PC-3 (cell line): ENCODE measurements at regions not wholly inside any gene's neighbourhood (a gene's known extent, or its start where the extent isn't known, plus 50 kb on each side); places are given as distances from the start of the nearest gene placed in this dataset.
A peak's percentile ranks its signal among the peaks of the same experiment; 100 is the strongest.

Experiments used
- ATAC-seq: fragments of 200-7000 bp; cut with Tn5 transposase; 2 replicates; pipeline ENCODE4 v1.9.1; 2020; ENCODE audit warnings: mild to moderate bottlenecking, moderate library complexity
- BruUV-seq: library from RNA; stranded (reverse); fragments of 400-500 nt; replicated peaks from 2 replicates; lab custom pipeline; 2021; lab: Mats Ljungman, UMichigan
- CTCF ChIA-PET: fragments of 300-600 bp; sonication (Branson Sonifier 250); formaldehyde crosslinking; loops from one replicate; lab custom pipeline; 2022; ENCODE audit warnings: antibody characterized with exemption; lab: Charles Lee
- POLR2A ChIA-PET: fragments of 300-600 bp; sonication (Branson Sonifier 250); formaldehyde crosslinking; loops from one replicate; lab custom pipeline; 2022; ENCODE audit warnings: antibody characterized with exemption; ENCODE audit not compliant: unreplicated experiment; lab: Charles Lee
- DNase-seq: peaks from one replicate; pipeline ENCODE4 v3.0.0-alpha.2; 2015
- H2AFZ ChIP-seq: fragments of 300-600 bp; sonication (generic); 2 replicates; pipeline ENCODE4 v1.6.0; 2016; ENCODE audit warnings: antibody characterized with exemption, low read length
- H3F3A ChIP-seq: fragments of 300-600 bp; sonication (generic); one replicate; pipeline ENCODE4 v1.6.0; 2017; ENCODE audit warnings: antibody characterized with exemption, low read length, control low read depth, mild to moderate bottlenecking; ENCODE audit not compliant: unreplicated experiment
- H3K27ac ChIP-seq: fragments of 300-600 bp; sonication (generic); 2 replicates; pipeline ENCODE4 v1.5.1; 2016; ENCODE audit warnings: mild to moderate bottlenecking, low read length
- H3K27me3 ChIP-seq: fragments of 300-600 bp; sonication (generic); 2 replicates; pipeline ENCODE4 v1.6.1; 2016; ENCODE audit warnings: low read length, mixed read lengths
- H3K36me3 ChIP-seq: fragments of 300-600 bp; sonication (generic); 2 replicates; pipeline ENCODE4 v1.6.1; 2016; ENCODE audit warnings: low read depth, mixed run types, low read length, mixed read lengths
- H3K4me1 ChIP-seq: fragments of 300-600 bp; sonication (generic); 2 replicates; pipeline ENCODE4 v1.5.1; 2016; ENCODE audit warnings: low read length; ENCODE audit not compliant: insufficient read depth
- H3K4me2 ChIP-seq: fragments of 300-600 bp; sonication (generic); 2 replicates; pipeline ENCODE4 v1.6.0; 2016; ENCODE audit warnings: low read length
- H3K4me3 ChIP-seq: fragments of 300-600 bp; sonication (generic); 2 replicates; pipeline ENCODE4 v1.5.1; 2016; ENCODE audit warnings: mild to moderate bottlenecking, low read length, mixed read lengths
- H3K79me2 ChIP-seq: fragments of 300-600 bp; sonication (generic); 2 replicates; pipeline ENCODE4 v1.6.1; 2017; ENCODE audit warnings: low read length, mixed read lengths
- H3K9ac ChIP-seq: fragments of 300-600 bp; sonication (generic); 2 replicates; pipeline ENCODE4 v1.6.0; 2016; ENCODE audit warnings: mild to moderate bottlenecking, low read length
- H3K9me2 ChIP-seq: fragments of 300-600 bp; sonication (generic); replicated peaks from 2 replicates; pipeline ENCODE4 v1.6.1; 2016; ENCODE audit warnings: mixed run types, low read length, mixed read lengths
- H3K9me3 ChIP-seq: fragments of 300-600 bp; sonication (generic); 2 replicates; pipeline ENCODE4 v1.6.1; 2016; ENCODE audit warnings: low read length, mixed read lengths
- H4K20me1 ChIP-seq: fragments of 300-600 bp; sonication (generic); 2 replicates; pipeline ENCODE4 v1.6.1; 2016; ENCODE audit warnings: low read length, mixed read lengths
- EZH2 ChIP-seq: fragments of 300-600 bp; sonication (generic); IDR thresholded peaks from one replicate; pipeline ENCODE4 v1.6.1; 2017; ENCODE audit warnings: antibody characterized with exemption, mild to moderate bottlenecking, low read length; ENCODE audit not compliant: unreplicated experiment
- EZH2phosphoT487 ChIP-seq: fragments of 300-600 bp; sonication (generic); IDR thresholded peaks from 2 replicates; pipeline ENCODE4 v1.6.1; 2018; ENCODE audit warnings: mild to moderate bottlenecking, antibody characterized with exemption, low read length, borderline replicate concordance
- intact Hi-C: fragments of 100-400 bp; cut with micrococcal nuclease; formaldehyde crosslinking; loops from 2 replicates; pipeline ENCODE4 v1.9.0; 2023
- TF ChIP-seq, protein P1 (sequence below): fragments of 300-600 bp; sonication (generic); conservative IDR thresholded peaks from 2 replicates; pipeline ENCODE4 v1.5.1; 2017; ENCODE audit warnings: antibody characterized with exemption, low read depth, mild to moderate bottlenecking, low read length

DNA sequence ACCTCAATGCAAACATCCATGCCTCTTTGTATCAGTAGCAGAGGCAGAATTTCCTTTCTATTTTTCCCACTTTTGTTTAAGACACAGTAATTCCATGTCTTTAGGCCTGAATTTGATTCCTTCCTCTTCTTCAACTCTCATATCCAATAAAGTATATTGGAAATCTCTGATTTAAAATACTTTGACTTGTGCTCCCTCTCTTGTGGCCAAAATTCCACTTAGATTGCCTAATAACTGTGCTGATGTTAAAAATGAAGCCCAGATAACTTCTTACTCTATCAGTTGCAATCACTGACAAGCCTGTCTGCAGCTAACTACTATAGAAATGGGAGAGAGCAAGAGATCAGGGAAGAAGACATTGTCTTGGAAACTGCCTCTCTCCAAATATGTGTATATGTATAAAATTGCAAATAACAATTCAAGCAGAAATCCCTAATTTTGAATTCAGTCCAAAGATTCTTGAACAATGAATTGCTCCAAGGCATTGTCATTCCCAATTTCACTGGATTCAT is 163.5 kb upstream of the SPIN4 start:
- intact Hi-C loops = no loop called here
- Histone ChIP-seq H3F3A (no peaks in the 10 kb centered on the region), H3K9me2 (no peaks in the 10 kb centered on the region), H3K9ac (no peak overlapping the region), H3K9me3 (no peaks in the 10 kb centered on the region), H4K20me1 (no peaks in the 10 kb centered on the region), H2AFZ (no peak overlapping the region), H3K79me2 (no peaks in the 10 kb centered on the region), H3K4me3 (no peak overlapping the region), H3K27me3 (no peaks in the 10 kb centered on the region), H3K4me2 (no peak overlapping the region), H3K4me1 (no peaks in the 10 kb centered on the region), H3K27ac (no peak overlapping the region), H3K36me3 (no peaks in the 10 kb centered on the region)
- ATAC-seq (no peak), DNase-seq (no peak)
- ChIA-PET POLR2A (no interaction called here), CTCF (no interaction called here)
- TF ChIP-seq EZH2phosphoT487 = no peak
- TF ChIP-seq, protein P1, sequence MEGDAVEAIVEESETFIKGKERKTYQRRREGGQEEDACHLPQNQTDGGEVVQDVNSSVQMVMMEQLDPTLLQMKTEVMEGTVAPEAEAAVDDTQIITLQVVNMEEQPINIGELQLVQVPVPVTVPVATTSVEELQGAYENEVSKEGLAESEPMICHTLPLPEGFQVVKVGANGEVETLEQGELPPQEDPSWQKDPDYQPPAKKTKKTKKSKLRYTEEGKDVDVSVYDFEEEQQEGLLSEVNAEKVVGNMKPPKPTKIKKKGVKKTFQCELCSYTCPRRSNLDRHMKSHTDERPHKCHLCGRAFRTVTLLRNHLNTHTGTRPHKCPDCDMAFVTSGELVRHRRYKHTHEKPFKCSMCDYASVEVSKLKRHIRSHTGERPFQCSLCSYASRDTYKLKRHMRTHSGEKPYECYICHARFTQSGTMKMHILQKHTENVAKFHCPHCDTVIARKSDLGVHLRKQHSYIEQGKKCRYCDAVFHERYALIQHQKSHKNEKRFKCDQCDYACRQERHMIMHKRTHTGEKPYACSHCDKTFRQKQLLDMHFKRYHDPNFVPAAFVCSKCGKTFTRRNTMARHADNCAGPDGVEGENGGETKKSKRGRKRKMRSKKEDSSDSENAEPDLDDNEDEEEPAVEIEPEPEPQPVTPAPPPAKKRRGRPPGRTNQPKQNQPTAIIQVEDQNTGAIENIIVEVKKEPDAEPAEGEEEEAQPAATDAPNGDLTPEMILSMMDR = no peak
- TF ChIP-seq EZH2 = no peak
- no TSS peak for BruUV-seq

DNA sequence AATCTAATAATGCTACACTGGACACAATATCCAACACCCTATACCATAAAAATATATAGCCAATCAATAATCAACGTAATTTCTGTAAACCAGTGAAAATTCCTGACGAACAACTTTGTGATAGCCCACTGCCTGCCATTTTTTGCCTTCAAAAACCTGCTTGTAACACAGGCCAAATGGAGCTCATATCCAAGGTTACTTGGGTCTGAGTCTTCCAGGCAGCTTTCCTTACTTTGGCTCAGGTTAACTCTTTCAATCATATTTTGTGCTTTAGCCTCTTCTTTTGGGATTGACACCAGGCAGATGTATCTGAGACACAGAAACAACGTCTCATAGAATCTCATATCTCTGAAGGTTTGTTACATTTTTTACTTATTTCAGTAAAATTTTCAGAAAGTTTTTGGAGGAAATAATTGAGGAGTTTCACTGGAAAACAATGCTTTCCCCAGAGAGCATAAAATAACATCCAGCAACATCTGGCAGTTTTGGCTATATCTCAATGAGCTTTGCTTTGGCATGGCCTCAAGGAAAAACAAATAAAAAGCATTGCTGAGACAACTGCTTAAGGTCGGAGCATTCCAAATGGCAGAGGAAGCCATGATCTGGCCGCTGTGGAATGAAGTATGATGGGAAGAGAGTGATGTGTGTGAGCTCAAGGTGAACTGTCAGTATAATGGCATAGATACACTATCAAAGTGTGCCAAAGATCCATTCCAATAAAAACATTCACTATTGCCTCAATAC is 162.9 kb upstream of the SPIN4 start:
- Histone ChIP-seq H3K36me3 (no peaks in the 10 kb centered on the region), H3K4me1 (no peaks in the 10 kb centered on the region), H3F3A (no peaks in the 10 kb centered on the region), H4K20me1 (no peaks in the 10 kb centered on the region), H2AFZ (no peak overlapping the region), H3K27me3 (no peaks in the 10 kb centered on the region), H3K79me2 (no peaks in the 10 kb centered on the region), H3K9me2 (no peaks in the 10 kb centered on the region), H3K9ac (no peak overlapping the region), H3K9me3 (no peaks in the 10 kb centered on the region), H3K4me2 (no peak overlapping the region), H3K4me3 (no peak overlapping the region), H3K27ac (no peak overlapping the region)
- DNase-seq (peak; percentile 2), ATAC-seq (no peak)
- intact Hi-C loops = no loop called here
- TF ChIP-seq EZH2phosphoT487 (no peak), EZH2 (no peak)
- TF ChIP-seq, protein P1 = no peak
- ChIA-PET POLR2A (no interaction called here), CTCF (interaction anchor here (0.6 kb wide), 1 partner anchor 174 kb away, joined by 3 read pairs; no protein-coding TSS in a partner anchor)
- BruUV-seq = no TSS peak

DNA sequence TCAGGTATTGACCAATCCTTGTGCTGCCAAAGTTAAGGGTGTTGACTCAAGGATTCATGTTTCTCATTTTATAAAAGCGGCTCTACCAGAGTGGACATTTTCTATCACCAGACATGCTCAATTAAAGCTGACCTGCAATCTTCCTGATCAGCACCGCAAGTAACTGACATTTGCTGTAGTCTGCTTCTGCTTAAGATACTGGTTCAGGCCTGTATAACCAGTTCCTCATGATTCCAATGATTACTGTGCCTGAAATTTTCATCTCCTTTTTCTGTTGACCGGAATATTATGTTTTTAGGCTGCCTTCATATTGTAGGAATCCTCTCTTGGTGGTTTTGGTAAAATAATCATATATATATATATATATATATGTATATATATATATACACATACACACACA is 160.2 kb upstream of the SPIN4 start:
- H3K9me2 ChIP-seq = no peaks in the 10 kb centered on the region
- no peak overlapping the region for H3K9ac ChIP-seq
- ChIA-PET CTCF (no interaction called here), POLR2A (no interaction called here)
- H2AFZ ChIP-seq = no peak overlapping the region
- H3K27ac ChIP-seq = no peak overlapping the region
- no TSS peak for BruUV-seq
- intact Hi-C loops = no loop called here
- DNase-seq (no peak), ATAC-seq (no peak)
- no peaks in the 10 kb centered on the region for H3K36me3 ChIP-seq
- H3K27me3 ChIP-seq = no peaks in the 10 kb centered on the region
- no peak overlapping the region for H3K4me3 ChIP-seq
- no peaks in the 10 kb centered on the region for H3K4me1 ChIP-seq
- no peaks in the 10 kb centered on the region for H3F3A ChIP-seq
- no peaks in the 10 kb centered on the region for H3K9me3 ChIP-seq
- H4K20me1 ChIP-seq = no peaks in the 10 kb centered on the region
- TF ChIP-seq EZH2 = no peak
- no peak for TF ChIP-seq EZH2phosphoT487
- TF ChIP-seq, protein P1 = no peak
- H3K4me2 ChIP-seq = no peak overlapping the region
- no peaks in the 10 kb centered on the region for H3K79me2 ChIP-seq
